HG02981 (cell line): ENCODE measurements at regions not wholly inside any gene's neighbourhood (a gene's known extent, or its start where the extent isn't known, plus 50 kb on each side); places are given as distances from the start of the nearest gene placed in this dataset.
"Not testable (repeated sequence)": the region's sequence is repeated elsewhere in the genome, so short reads cannot be mapped to it uniquely, and the experiment has no call there.

Source experiments
- ATAC-seq: cut with Tn5 transposase; IDR thresholded peaks from one replicate; pipeline ENCODE4 v1.9.1; 2021; ENCODE audit warnings: mild to moderate bottlenecking, moderate library complexity; ENCODE audit not compliant: unreplicated experiment

GRCh38 chr18:34467058-34467457 lies 242.3 kb upstream of the NOL4 start:
- ATAC-seq = peak; percentile 91

- ATAC-seq = no peak
Measured at GRCh38 chr18:34480162-34480700, 229.9 kb upstream of the DTNA start.

- ATAC-seq = no peak
Measured at GRCh38 chr18:34482204-34482603, 227.9 kb upstream of the DTNA start.

DNA sequence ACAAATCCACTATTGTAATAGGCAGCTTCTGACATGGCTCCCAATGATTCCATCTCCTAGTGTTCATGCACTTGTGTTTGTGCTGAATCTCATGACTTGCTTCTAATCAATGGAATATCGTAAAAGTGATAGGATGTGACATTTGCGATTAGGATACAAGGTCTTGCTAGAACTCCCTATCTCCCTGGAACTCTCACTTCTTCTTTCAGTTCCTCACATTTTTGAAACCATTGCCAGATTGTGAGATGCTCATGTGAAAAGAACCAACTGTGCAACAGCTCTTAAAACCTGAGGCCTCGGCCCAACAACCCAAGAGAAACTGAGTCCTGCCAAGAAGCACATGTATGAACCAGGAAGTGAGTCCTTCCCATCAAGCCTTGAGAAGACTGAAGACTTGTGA lies 226.9 kb upstream of the DTNA start:
- ATAC-seq = no peak

DNA sequence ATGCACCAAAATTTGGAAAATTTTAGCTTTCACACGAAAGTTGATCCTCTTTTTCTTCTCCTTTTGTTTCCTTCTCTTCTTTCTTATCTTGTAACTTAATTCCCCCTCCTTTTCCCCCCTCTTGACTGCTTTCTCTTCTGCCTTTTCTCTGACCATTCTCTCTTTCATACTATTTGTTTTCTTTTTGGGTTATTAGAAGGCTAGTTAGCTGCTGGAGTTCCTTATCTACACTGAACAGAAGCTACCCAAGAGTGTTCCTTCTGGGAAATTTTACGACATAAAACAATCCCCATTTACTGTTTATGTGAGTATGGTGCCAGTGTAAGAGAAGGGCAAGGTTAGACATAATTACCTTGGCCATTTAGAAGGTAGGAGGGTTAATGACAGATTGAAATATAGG lies 218.4 kb upstream of the DTNA start:
- no peak for ATAC-seq

DNA sequence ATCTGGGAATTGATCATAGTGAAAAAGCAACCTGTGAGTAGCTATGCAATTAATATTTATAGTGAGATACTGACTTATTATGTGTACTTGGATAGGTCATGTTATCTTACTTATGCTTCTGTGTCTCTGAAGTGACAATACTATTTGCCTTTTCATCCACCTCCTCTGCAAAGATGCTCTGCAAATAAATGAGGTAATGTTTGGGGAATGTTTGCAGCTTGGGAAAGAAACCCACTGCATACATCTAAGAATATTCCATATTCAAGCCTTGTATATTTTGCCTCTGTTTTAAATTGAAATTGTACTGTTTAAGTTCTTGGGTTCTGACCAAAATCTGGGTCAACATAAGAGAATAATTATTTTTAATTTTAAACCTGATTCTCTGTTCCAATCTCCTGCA lies 217.4 kb upstream of the DTNA start:
- no peak for ATAC-seq

DNA sequence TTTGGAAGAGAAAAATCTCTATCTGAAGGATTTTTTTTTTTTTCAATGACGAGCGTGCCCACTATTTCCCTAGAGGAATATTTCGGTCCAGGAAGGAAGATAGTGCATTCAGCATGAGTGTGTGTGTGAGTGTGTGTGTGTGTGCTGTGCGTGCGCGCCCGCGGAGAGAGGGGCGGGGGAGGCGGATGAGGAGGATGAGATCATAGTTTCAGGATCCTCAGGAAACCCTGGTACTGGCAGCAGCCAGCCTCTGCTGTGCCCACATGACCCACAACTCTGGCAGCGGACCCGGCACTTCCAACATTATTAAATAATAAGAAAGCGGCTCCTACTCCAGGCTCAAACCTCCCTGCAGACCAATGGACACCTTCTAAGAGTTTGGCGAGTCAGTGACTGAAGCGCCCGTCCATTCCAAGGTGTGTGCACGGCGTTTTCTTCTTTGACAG lies 217.0 kb upstream of the DTNA start:
- ATAC-seq = peak; percentile 52

- peak; percentile 59 for ATAC-seq
Measured at GRCh38 chr18:34493566-34494358, 216.3 kb upstream of the DTNA start.

DNA sequence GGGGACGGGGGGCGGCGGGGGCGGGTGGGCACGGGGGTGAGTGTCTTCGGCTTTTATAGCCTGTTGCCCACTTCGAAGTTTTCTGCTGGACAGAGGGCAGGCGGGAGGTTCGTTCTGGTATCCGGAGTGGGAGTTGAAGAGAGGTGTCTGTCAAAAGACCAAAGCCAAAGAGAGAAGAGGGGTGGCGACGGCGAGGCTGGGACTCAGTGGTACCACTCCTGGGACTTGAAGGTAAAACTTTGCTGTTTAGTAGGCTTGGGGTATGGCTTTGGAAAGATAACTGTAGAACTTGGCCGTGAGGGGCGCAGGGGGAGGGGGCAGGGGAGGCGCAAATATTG lies 215.8 kb upstream of the DTNA start:
- no peak for ATAC-seq

GRCh38 chr18:34495506-34495905 lies 214.6 kb upstream of the DTNA start:
- no peak for ATAC-seq

- no peak for ATAC-seq
Measured at GRCh38 chr18:34501553-34501952, 208.5 kb upstream of the DTNA start.

DNA sequence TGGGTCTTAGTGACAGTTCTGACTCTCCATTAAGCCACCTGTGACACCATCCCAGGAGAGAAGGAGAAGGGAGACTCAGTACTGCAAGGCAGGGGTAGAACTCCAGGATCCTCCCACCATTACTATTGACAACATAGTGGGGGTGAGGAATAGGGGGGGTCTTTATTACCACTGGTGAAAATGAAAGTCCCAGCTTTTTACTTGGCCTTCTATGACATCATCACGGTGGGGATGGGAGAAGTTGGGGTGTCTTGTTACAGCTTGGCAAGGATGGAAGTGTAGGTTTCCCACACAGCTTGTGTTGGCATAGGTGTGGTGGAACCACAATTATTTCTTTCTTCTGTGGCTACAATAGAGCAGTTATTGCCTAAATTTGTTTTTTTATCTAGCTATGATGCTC lies 203.9 kb upstream of the DTNA start:
- no peak for ATAC-seq

- no peak for ATAC-seq
Measured at GRCh38 chr18:34509163-34509562, 200.9 kb upstream of the DTNA start.

GRCh38 chr18:34509879-34510586 lies 200.1 kb upstream of the DTNA start:
- no peak for ATAC-seq

GRCh38 chr18:34510926-34511325 lies 199.2 kb upstream of the DTNA start:
- ATAC-seq = no peak

DNA sequence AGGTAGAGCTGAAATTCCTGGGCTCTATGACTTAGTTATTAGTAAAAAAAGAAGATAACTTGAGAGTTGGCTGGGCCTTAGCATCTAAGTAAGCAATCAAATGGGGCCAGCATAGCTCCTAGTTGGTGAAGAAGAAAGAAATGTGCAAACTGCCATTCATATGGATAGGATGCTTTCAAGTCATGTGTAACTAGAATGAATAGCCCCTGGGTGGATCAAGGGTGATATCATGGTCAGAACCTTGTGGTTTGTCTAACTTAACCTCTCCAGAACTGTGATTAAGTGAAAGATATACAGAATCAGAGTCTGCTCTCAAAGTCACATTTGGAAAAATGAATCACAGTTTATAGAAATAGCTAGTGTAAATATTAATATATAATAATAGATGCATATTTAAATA lies 198.7 kb upstream of the DTNA start:
- no peak for ATAC-seq

GRCh38 chr18:34511879-34512278 lies 198.2 kb upstream of the DTNA start:
- ATAC-seq = no peak

DNA sequence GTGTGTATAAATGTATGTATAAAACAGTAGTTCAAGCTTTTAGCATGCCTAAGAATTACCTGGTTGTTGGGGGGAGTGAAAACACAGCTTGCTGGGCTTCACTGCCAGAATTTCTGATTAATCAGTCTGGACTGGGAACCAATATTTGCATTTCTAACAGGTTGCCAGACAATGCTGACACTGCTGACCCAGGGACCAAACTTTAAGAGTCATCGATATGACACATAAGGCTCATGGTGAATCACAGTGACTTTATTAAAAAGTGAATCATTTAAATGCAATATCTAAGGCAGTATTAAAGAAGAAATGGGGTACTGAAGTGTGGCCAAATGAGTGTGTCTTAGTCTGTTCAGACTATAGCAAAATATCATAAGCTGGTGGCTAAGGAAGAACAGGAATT lies 195.9 kb upstream of the DTNA start:
- ATAC-seq = no peak

- no peak for ATAC-seq
Measured at GRCh38 chr18:34514957-34515356, 195.1 kb upstream of the DTNA start.

DNA sequence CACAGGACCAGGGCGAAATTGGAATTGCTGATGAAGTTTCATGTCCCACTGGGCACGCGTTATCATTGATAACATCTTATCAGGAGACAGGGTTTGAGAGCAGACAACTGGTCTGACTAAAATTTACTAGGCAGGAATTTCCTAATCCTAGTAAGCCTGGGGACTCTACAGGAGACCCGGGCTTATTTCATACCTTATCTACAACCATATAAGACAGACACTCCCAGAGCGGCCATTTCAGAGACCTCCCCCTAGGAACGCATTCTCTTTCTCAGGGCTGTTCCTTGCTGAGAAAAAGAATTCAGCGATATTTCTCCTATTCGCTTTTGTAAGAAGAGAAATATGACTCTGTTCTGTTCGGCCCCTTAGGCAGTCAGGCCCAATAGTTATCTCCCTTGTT lies 193.7 kb upstream of the DTNA start:
- ATAC-seq = not testable (repeated sequence)

GRCh38 chr18:34516996-34517395 lies 193.1 kb upstream of the DTNA start:
- ATAC-seq = not testable (repeated sequence)

- no peak for ATAC-seq
Measured at GRCh38 chr18:34521040-34521439, 189.1 kb upstream of the DTNA start.
